HepG2 (cell line): ENCODE measurements at regions not wholly inside any gene's neighbourhood (a gene's known extent, or its start where the extent isn't known, plus 50 kb on each side); places are given as distances from the start of the nearest gene placed in this dataset.

Experiments used
- ATAC-seq: fragments of 200-7000 bp; cut with Tn5 transposase; 3 replicates; pipeline ENCODE4 v1.9.1; 2020; ENCODE audit warnings: mild to moderate bottlenecking, moderate library complexity
- BruUV-seq: library from RNA; stranded (reverse); fragments of 400-500 nt; replicated peaks from 2 replicates; lab custom pipeline; 2021; lab: Mats Ljungman, UMichigan
- CTCF ChIA-PET: fragments of 300-600 bp; formaldehyde crosslinking; extraction: SDS; loops from one replicate; lab custom pipeline; 2021; ENCODE audit warnings: low total read pairs, inconsistent platforms, low intra/inter-chr PET ratio; lab: Yijun Ruan, JAX
- POLR2A ChIA-PET: fragments of 350-600 bp; sonication (Branson Sonifier 250); formaldehyde crosslinking; loops from one replicate; lab custom pipeline; 2020; ENCODE audit warnings: antibody characterized with exemption, inconsistent platforms; lab: Yijun Ruan, JAX
- DNase-seq: peaks from one replicate; pipeline ENCODE4 v3.0.0-alpha.2; 2015; ENCODE audit warnings: low spot score
- FAIRE-seq: peaks from 3 replicates; lab custom pipeline; 2011; peaks lifted over from hg19 to GRCh38; lab: Jason Lieb, UNC
- H2AFZ ChIP-seq: one replicate; pipeline ENCODE4 v1.6.1; 2011; ENCODE audit warnings: low read length, inconsistent platforms
- H3K27ac ChIP-seq: fragments of 300-600 bp; 3 replicates; pipeline ENCODE4 v1.8.0; 2011; ENCODE audit warnings: mixed run types, mild to moderate bottlenecking, mixed read lengths, low read length, inconsistent platforms; ENCODE audit not compliant: insufficient read depth; ENCODE audit errors: extremely low read length
- H3K27me3 ChIP-seq, 2 experiments: fragments of 200-600 bp in 1 of 2; 2 replicates in 1 of 2; 3 replicates in 1 of 2; pipeline versions ENCODE4 v1.6.0 to v1.8.0; 2011; ENCODE audit warnings: low read length in 2 of 2, mild to moderate bottlenecking in 2 of 2, moderate library complexity in 2 of 2, inconsistent platforms in 1 of 2; ENCODE audit not compliant: insufficient read depth in 2 of 2, control insufficient read depth in 1 of 2
- H3K36me3 ChIP-seq, 2 experiments: fragments of 200-600 bp in 1 of 2; replicated peaks in 1 of 2; 2 replicates in 1 of 2; 3 replicates in 1 of 2; pipeline versions ENCODE4 v1.5.1 to v1.8.0; 2011; ENCODE audit warnings: low read length in 2 of 2, inconsistent platforms in 1 of 2; ENCODE audit not compliant: insufficient read depth in 2 of 2, control insufficient read depth in 1 of 2
- H3K4me1 ChIP-seq: 2 replicates; pipeline ENCODE4 v1.5.1; 2012; ENCODE audit warnings: low read length, inconsistent platforms; ENCODE audit not compliant: insufficient read depth
- H3K4me2 ChIP-seq: 2 replicates; pipeline ENCODE4 v1.6.0; 2011; ENCODE audit warnings: low read depth, low read length, inconsistent platforms
- H3K4me3 ChIP-seq, 3 experiments: fragments of 200-600 bp in 1 of 3; sonication (generic), shearing (Covaris generic) in 1 of 3; replicated peaks in 1 of 3; 2 replicates each; pipeline ENCODE4 v1.5.1; 2011 to 2016; ENCODE audit warnings: low read length in 3 of 3, inconsistent platforms in 2 of 3, low read depth in 2 of 3, mild to moderate bottlenecking in 2 of 3, control low read depth in 1 of 3, mixed read lengths in 1 of 3; ENCODE audit not compliant: insufficient read depth in 1 of 3
- H3K79me2 ChIP-seq: one replicate; pipeline ENCODE4 v1.6.1; 2011; ENCODE audit warnings: low read length, inconsistent platforms; ENCODE audit not compliant: insufficient read depth
- H3K9ac ChIP-seq: 2 replicates; pipeline ENCODE4 v1.6.0; 2011; ENCODE audit warnings: mild to moderate bottlenecking, low read depth, low read length, inconsistent platforms; ENCODE audit not compliant: insufficient read depth
- H3K9me3 ChIP-seq: 2 replicates; pipeline ENCODE4 v1.5.1; 2012; ENCODE audit warnings: mild to moderate bottlenecking, low read length
- H4K20me1 ChIP-seq: 2 replicates; pipeline ENCODE4 v1.6.0; 2011; ENCODE audit warnings: inconsistent platforms, mild to moderate bottlenecking, low read length, moderate library complexity; ENCODE audit not compliant: insufficient read depth
- FOXJ3 ChIP-seq: sonication (generic); formaldehyde crosslinking; IDR thresholded peaks from 2 replicates; pipeline ENCODE4 v1.4.0; 2020; ENCODE audit warnings: missing genetic modification reagents, mild to moderate bottlenecking, borderline replicate concordance
- HDAC2 ChIP-seq: sonication (generic); formaldehyde crosslinking; IDR thresholded peaks from 2 replicates; pipeline ENCODE4 v1.4.0; 2020; ENCODE audit warnings: missing genetic modification reagents
- MBNL3 ChIP-seq: fragments of 250-450 bp; sonication (Bioruptor Pico); conservative IDR thresholded peaks from 2 replicates; pipeline ENCODE4 v1.8.0; 2022; ENCODE audit warnings: mild to moderate bottlenecking, inconsistent platforms
- NCOA1 ChIP-seq: sonication (generic); formaldehyde crosslinking; IDR thresholded peaks from 2 replicates; pipeline ENCODE4 v1.9.0; 2021; ENCODE audit warnings: missing genetic modification reagents
- SOX6 ChIP-seq, 2 experiments: fragments of 450-650 bp in 1 of 2; sonication (generic) in 1 of 2; formaldehyde crosslinking in 1 of 2; IDR thresholded peaks; 2 replicates each; pipeline versions ENCODE4 v1.4.0 to v1.6.1; 2017 to 2020; ENCODE audit warnings: antibody characterized with exemption in 1 of 2, mild to moderate bottlenecking in 1 of 2, missing genetic modification reagents in 1 of 2
- ZNF354B ChIP-seq: sonication (generic); formaldehyde crosslinking; IDR thresholded peaks from 2 replicates; pipeline ENCODE4 v1.8.0; 2022; ENCODE audit warnings: mild to moderate bottlenecking, missing genetic modification reagents
- ZNF510 ChIP-seq: sonication (generic); formaldehyde crosslinking; IDR thresholded peaks from 2 replicates; pipeline ENCODE4 v1.4.0; 2020; ENCODE audit warnings: low read depth, mild to moderate bottlenecking, missing genetic modification reagents
- WGBS: methylation state at CpG from one replicate; pipeline ENCODE4 v1.1.6; 2017; ENCODE audit warnings: low lambda C conversion rate; 5-methylcytosine and 5-hydroxymethylcytosine counted together
- in situ Hi-C: cut with HindIII; loops from 2 replicates; pipeline ENCODE4 v1.10.0; 2017; ENCODE audit warnings: low pct_unique_long_range_greater_than_20kb; ENCODE audit not compliant: extremely low pct_ligation_motif_present
- intact Hi-C: fragments of 100-400 bp; cut with micrococcal nuclease; formaldehyde crosslinking; loops from one replicate; pipeline ENCODE4 v1.10.0; 2022; ENCODE audit not compliant: unreplicated experiment
- TF ChIP-seq, protein P1 (sequence below): IDR thresholded peaks from 2 replicates; pipeline ENCODE4 v1.6.1; 2012; ENCODE audit warnings: low read depth, low read length, improper control_type of control experiment
- TF ChIP-seq, protein P2 (sequence below): sonication (generic); formaldehyde crosslinking; IDR thresholded peaks from 2 replicates; pipeline ENCODE4 v1.8.0; 2022; ENCODE audit warnings: mild to moderate bottlenecking, missing genetic modification reagents, moderate library complexity

DNA sequence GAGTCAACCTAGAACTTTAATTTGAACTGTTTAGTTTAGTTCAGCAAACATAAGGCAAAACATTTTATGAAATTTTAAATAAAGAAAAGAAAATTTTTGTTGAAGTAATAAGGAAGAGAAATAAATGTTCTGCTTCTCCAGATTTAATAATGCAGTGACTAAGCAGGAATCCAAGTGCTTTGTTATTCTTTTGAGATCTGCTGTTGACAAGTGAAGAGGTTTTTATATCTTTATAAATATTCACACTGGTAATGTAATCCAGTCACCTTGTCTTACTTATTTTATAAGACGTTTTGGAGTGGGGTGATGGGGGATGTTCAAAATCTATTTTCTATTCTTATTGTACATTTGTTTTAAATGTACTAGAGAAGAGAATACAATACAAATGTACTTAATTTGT, 725.9 kb upstream of the CCDC179 start:
- Histone ChIP-seq H3K27ac (no peak overlapping the region), H3K27me3 (no peaks in the 10 kb centered on the region), H3K36me3 (no peaks in the 10 kb centered on the region), H3K9ac (no peak overlapping the region), H3K4me1 (no peaks in the 10 kb centered on the region), H2AFZ (no peak overlapping the region), H3K4me2 (no peak overlapping the region), H3K4me3 (no peak overlapping the region), H3K79me2 (no peaks in the 10 kb centered on the region), H3K9me3 (no peaks in the 10 kb centered on the region)
- POLR2A ChIA-PET, result no interaction called here
- BruUV-seq, result no TSS peak
- ATAC-seq, result no peak
- in situ Hi-C loops, result no loop called here
- intact Hi-C loops, result no loop called here
- no peak for DNase-seq
- 0% methylated on average over 1 of the region's 1 CpG for WGBS
- no peak for FAIRE-seq
- TF ChIP-seq ZNF354B (no peak), NCOA1 (CRISPR knock-in tag) (no peak), FOXJ3 (CRISPR knock-in tag) (no peak), ZNF510 (CRISPR knock-in tag) (no peak), MBNL3 (CRISPR knock-in tag) (no peak), SOX6 (IDR thresholded peaks at IDR 0.05) (no peak), SOX6 (CRISPR knock-in tag; IDR thresholded peaks at IDR 0.05) (no peak), HDAC2 (CRISPR knock-in tag) (no peak)
- TF ChIP-seq, protein P1, sequence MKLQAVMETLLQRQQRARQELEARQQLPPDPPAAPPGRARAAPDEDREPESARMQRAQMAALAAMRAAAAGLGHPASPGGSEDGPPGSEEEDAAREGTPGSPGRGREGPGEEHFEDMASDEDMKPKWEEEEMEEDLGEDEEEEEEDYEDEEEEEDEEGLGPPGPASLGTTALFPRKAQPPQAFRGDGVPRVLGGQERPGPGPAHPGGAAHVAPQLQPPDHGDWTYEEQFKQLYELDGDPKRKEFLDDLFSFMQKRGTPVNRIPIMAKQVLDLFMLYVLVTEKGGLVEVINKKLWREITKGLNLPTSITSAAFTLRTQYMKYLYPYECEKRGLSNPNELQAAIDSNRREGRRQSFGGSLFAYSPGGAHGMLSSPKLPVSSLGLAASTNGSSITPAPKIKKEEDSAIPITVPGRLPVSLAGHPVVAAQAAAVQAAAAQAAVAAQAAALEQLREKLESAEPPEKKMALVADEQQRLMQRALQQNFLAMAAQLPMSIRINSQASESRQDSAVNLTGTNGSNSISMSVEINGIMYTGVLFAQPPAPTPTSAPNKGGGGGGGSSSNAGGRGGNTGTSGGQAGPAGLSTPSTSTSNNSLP, result no peak
- TF ChIP-seq, protein P2, sequence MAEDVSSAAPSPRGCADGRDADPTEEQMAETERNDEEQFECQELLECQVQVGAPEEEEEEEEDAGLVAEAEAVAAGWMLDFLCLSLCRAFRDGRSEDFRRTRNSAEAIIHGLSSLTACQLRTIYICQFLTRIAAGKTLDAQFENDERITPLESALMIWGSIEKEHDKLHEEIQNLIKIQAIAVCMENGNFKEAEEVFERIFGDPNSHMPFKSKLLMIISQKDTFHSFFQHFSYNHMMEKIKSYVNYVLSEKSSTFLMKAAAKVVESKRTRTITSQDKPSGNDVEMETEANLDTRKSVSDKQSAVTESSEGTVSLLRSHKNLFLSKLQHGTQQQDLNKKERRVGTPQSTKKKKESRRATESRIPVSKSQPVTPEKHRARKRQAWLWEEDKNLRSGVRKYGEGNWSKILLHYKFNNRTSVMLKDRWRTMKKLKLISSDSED (CRISPR knock-in tag), result no peak
- TF ChIP-seq, all 625 proteins: peak for 0
- no peaks in the 10 kb centered on the region for H4K20me1 ChIP-seq
- CTCF ChIA-PET, result no interaction called here
